Coronary artery (tissue), 2 donors: ENCODE measurements at regions not wholly inside any gene's neighbourhood (a gene's known extent, or its start where the extent isn't known, plus 50 kb on each side); places are given as distances from the start of the nearest gene placed in this dataset.
A peak's percentile ranks its signal among the peaks of the same experiment; 100 is the strongest.

Source experiments
- DNase-seq: peaks from one replicate; pipeline ENCODE4 v3.0.0-alpha.2; 2017; ENCODE audit warnings: low spot score
- H3K27ac ChIP-seq, 2 donors: fragments of 200-600 bp; sonication (generic); one replicate each; pipeline ENCODE4 v1.5.1; 2016 to 2019
- H3K4me3 ChIP-seq: fragments of 200-600 bp; sonication (generic); 2 replicates; pipeline ENCODE4 v1.5.1; 2016; ENCODE audit warnings: mild to moderate bottlenecking, moderate library complexity
- TF ChIP-seq, protein P1 (sequence below): fragments of 200-600 bp; sonication (generic); IDR thresholded peaks from one replicate; pipeline ENCODE4 v1.5.1; 2019; ENCODE audit warnings: antibody characterized with exemption

DNA sequence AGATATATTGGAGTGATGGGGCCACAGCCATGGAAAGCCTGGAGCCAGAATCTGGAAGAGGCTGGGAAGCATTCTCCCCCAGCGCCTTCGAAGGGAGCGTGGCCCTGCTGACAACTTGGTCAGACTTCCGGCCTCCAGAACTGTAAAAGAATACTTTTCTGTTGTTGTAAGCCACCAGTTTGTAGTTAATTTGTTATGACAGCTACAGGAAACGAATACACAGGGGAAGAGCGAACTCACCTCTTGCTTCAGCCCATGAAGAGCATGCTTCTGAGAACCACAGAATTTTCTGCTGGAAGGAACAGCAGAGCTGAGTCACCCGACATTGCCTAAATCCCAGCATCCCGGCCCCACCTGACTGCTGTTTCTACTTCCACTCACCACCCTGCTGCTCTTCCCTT is 501.7 kb downstream of the SHQ1 start:
- TF ChIP-seq, protein P1, sequence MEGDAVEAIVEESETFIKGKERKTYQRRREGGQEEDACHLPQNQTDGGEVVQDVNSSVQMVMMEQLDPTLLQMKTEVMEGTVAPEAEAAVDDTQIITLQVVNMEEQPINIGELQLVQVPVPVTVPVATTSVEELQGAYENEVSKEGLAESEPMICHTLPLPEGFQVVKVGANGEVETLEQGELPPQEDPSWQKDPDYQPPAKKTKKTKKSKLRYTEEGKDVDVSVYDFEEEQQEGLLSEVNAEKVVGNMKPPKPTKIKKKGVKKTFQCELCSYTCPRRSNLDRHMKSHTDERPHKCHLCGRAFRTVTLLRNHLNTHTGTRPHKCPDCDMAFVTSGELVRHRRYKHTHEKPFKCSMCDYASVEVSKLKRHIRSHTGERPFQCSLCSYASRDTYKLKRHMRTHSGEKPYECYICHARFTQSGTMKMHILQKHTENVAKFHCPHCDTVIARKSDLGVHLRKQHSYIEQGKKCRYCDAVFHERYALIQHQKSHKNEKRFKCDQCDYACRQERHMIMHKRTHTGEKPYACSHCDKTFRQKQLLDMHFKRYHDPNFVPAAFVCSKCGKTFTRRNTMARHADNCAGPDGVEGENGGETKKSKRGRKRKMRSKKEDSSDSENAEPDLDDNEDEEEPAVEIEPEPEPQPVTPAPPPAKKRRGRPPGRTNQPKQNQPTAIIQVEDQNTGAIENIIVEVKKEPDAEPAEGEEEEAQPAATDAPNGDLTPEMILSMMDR, result no peak
- DNase-seq, result no peak
- Histone ChIP-seq H3K27ac (peak overlapping the region in 1 of 2 donors; percentile 2), H3K4me3 (no peak overlapping the region)

DNA sequence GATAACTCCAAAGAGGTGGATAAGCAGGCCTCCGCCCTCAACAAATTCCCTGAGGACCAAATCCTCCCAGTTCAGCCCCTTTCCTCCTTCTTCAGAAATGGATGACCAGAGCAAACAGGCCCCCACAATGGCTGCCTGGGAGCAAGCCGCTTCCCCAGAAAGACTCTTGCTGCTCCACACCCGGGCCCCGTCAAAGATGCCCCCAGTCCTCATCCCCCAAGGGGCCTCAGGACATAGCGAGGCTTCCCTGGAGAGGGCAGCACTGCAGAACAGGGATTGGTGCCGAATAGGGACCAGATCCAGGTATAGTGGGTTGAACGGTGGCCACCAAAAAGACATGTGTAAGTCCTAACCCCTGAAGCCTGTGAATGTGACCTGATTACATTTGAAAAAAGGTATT is 502.3 kb downstream of the SHQ1 start:
- Histone ChIP-seq H3K27ac (peak overlapping the region in 1 of 2 donors; percentile 2), H3K4me3 (no peak overlapping the region)
- TF ChIP-seq, protein P1, result no peak
- DNase-seq, result no peak

DNA sequence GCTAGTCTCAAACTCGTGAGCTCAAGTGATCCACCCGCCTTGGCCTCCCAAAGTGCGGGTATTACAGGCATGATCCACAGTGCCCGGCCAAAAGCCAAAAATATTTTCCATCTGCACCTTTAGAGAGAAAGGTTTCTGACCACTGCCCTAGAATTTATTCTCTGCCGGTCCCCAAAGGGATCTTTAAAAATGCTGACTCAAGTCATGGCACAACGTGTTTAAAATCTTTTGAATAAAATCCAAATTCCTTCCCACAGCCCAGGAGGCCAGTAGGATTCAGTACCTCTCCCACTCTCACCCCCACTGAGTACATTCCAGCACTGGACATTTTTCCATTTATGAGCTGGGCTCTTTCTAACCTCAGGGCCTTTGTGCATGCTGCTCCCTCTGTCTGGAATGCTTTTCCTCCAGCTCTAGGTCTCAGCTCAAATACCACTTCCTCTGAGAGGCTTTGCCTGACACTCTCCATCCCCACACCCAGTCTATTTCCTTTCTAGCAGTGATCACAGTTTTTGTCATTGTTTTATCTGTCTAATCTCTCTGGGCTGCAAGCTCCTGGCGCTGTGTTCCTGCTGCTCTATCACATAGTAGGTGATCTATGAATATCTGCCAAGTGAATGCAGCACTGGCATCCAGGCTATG is 502.9 kb downstream of the SHQ1 start:
- no peak for DNase-seq
- H3K27ac ChIP-seq, result no peak overlapping the region

DNA sequence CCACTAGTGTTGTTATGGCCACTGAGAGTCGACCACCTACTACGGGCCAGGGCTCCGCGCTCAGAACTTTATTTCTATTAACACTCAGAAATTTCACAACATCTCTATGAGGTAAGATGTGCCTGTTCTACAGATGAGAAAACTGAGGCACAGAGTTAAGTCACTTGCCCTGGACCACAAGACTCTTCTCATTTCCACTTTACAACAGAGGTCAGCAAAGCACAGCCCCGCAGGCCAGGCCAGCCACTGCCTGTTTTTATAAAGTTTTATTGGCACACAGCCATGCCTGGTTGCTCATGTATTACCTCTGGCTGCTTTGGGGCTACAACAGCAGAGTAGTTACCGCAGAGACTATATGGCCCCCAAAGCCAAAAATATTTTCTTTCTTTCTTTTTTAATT is 503.6 kb downstream of the SHQ1 start:
- Histone ChIP-seq H3K27ac (no peak overlapping the region), H3K4me3 (no peak overlapping the region)
- TF ChIP-seq, protein P1, result no peak
- DNase-seq, result no peak

More for the DNA sequence above, 502.9 kb downstream of the SHQ1 start:
- no peak overlapping the region for H3K4me3 ChIP-seq
- TF ChIP-seq, protein P1, result no peak

DNA sequence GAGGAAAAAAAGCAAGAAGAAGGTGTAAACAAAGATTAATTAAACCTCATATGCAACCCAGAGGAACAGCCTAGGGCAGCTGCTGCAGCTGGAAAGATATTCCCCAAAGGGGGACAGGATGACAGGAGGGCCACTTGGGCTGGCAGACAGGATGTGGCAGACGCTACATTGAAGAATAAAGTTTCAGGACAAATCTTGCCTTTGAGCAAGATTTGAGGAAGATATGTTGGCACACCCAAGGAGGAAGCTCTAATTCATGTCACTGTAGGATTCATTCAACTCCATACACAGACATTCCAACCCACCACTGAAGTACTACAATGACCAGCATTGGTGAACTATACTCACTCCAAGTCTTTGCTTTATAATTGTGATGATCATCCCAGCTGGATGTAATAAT is 504.0 kb downstream of the SHQ1 start:
- TF ChIP-seq, protein P1, result no peak
- no peak overlapping the region for H3K4me3 ChIP-seq
- DNase-seq, result no peak
- no peak overlapping the region for H3K27ac ChIP-seq

DNA sequence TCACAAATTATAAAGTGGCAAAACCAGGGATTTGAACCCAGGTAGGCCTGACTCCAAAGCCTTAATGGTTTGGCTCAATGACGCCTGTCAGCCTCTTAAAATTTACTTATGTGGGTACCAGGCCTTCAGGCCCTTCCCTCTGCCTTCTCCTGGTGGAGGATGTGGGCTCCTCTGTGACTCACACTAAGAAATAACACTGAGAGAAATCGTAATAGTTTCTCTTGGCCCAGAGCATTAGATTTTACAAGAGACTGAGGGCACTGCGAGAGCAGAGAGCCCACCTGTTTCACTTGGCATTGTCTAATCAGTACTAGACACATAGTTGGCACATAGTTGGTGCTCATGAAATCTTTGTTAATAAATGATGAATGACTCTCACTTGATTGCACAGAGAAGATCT is 505.2 kb downstream of the SHQ1 start:
- Histone ChIP-seq H3K4me3 (no peak overlapping the region), H3K27ac (no peak overlapping the region)
- no peak for DNase-seq
- TF ChIP-seq, protein P1, result no peak

DNA sequence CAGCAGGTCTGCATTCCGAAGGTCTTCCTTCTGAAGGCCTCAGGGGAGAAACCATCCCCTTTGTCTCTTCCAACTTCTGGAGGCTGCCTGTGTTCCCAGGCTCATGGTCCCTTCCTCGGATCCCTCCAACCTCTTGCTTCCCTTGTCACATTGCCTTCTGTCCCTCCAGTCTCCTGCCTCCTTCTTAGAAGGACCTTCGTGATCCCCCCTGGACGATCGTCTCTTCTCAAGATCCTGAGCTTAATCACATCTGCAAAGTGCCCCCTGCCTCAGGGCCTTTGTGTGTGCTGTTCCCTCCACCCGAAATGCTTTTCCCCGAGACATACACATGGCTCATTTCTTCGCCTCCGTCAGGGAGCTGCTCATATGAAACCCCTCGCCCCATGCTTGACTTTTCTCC is 505.8 kb downstream of the SHQ1 start:
- H3K4me3 ChIP-seq, result no peak overlapping the region
- TF ChIP-seq, protein P1, result no peak
- no peak overlapping the region for H3K27ac ChIP-seq
- DNase-seq, result no peak
